Stomach (tissue), 4 donors: ENCODE measurements at regions not wholly inside any gene's neighbourhood (a gene's known extent, or its start where the extent isn't known, plus 50 kb on each side); places are given as distances from the start of the nearest gene placed in this dataset.

ENCODE experiments used
- POLR2A ChIP-seq, 4 donors: fragments of 450-650 bp; IDR thresholded peaks; one replicate each; pipeline ENCODE4 v1.6.1; 2016; ENCODE audit warnings: antibody characterized with exemption in 4 of 4, control low read depth in 2 of 4, mild to moderate bottlenecking in 1 of 4, moderate library complexity in 1 of 4
- TF ChIP-seq, protein P1 (sequence below), 7 experiments: fragments of 450-650 bp in 4 of 7; fragments of 200-600 bp in 3 of 7; sonication (generic) in 3 of 7; IDR thresholded peaks; one replicate each; pipeline ENCODE4 v1.5.1; 2016 to 2019; ENCODE audit warnings: antibody characterized with exemption in 7 of 7, control low read depth in 2 of 7, mild to moderate bottlenecking in 1 of 7

DNA sequence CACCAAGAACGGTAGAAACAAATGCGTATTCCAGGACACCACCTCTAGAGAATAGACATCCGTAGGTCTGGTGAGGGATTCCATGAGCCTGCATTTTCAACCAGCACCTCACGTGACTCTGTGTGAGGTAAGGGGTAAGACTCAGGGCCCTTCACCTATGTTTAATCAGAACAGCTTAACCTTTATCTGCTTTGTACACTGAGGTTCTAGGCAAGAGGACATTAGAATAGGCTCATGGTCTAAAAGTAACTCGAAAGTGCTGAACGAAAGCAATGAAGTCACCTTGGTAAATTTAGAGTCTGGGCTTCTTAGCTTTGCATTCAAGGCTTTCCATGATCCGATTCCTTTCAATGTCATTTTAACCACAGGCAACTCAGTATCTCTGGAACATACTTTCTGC, 270.5 kb upstream of the CADM1 start:
- TF ChIP-seq POLR2A (IDR thresholded peaks at IDR 0.05): no peak
- TF ChIP-seq, protein P1, sequence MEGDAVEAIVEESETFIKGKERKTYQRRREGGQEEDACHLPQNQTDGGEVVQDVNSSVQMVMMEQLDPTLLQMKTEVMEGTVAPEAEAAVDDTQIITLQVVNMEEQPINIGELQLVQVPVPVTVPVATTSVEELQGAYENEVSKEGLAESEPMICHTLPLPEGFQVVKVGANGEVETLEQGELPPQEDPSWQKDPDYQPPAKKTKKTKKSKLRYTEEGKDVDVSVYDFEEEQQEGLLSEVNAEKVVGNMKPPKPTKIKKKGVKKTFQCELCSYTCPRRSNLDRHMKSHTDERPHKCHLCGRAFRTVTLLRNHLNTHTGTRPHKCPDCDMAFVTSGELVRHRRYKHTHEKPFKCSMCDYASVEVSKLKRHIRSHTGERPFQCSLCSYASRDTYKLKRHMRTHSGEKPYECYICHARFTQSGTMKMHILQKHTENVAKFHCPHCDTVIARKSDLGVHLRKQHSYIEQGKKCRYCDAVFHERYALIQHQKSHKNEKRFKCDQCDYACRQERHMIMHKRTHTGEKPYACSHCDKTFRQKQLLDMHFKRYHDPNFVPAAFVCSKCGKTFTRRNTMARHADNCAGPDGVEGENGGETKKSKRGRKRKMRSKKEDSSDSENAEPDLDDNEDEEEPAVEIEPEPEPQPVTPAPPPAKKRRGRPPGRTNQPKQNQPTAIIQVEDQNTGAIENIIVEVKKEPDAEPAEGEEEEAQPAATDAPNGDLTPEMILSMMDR (IDR thresholded peaks at IDR 0.05): no peak
